GM18508 (cell line): ENCODE measurements at regions not wholly inside any gene's neighbourhood (a gene's known extent, or its start where the extent isn't known, plus 50 kb on each side); places are given as distances from the start of the nearest gene placed in this dataset.

ENCODE experiments used
- ATAC-seq: cut with Tn5 transposase; IDR thresholded peaks from one replicate; pipeline ENCODE4 v1.9.1; 2021; ENCODE audit warnings: moderate number of reproducible peaks; ENCODE audit not compliant: insufficient read depth, unreplicated experiment

- no peak for ATAC-seq
Observed at GRCh38 chr5:74094096-74094781, 468.2 kb downstream of the ARHGEF28 start.

- ATAC-seq = no peak
Observed at GRCh38 chr5:74093561-74093960, 467.6 kb downstream of the ARHGEF28 start.

- no peak for ATAC-seq
Observed at GRCh38 chr5:74092766-74093165, 466.8 kb downstream of the ARHGEF28 start.

- no peak for ATAC-seq
Observed at GRCh38 chr5:74085782-74086181, 459.8 kb downstream of the ARHGEF28 start.

- ATAC-seq = no peak
Observed at GRCh38 chr5:74085186-74085585, 459.2 kb downstream of the ARHGEF28 start.

GRCh38 chr5:74083096-74083791, 457.2 kb downstream of the ARHGEF28 start:
- no peak for ATAC-seq

GRCh38 chr5:74082512-74083055, 456.6 kb downstream of the ARHGEF28 start:
- ATAC-seq = no peak

GRCh38 chr5:74081126-74081525, 455.1 kb downstream of the ARHGEF28 start:
- no peak for ATAC-seq

GRCh38 chr5:74079971-74080556, 454.1 kb downstream of the ARHGEF28 start:
- no peak for ATAC-seq

GRCh38 chr5:74075501-74076484, 449.8 kb downstream of the ARHGEF28 start:
- no peak for ATAC-seq

GRCh38 chr5:74074111-74074510, 448.1 kb downstream of the ARHGEF28 start:
- ATAC-seq = no peak

GRCh38 chr5:74073257-74073656, 447.3 kb downstream of the ARHGEF28 start:
- ATAC-seq = no peak

GRCh38 chr5:74072646-74073045, 446.6 kb downstream of the ARHGEF28 start:
- ATAC-seq = no peak

GRCh38 chr5:74070766-74071165, 444.8 kb downstream of the ARHGEF28 start:
- ATAC-seq = no peak

GRCh38 chr5:74069741-74070140, 443.7 kb downstream of the ARHGEF28 start:
- ATAC-seq = no peak

GRCh38 chr5:74067748-74068541, 441.9 kb downstream of the ARHGEF28 start:
- ATAC-seq = no peak

- ATAC-seq = no peak
Observed at GRCh38 chr5:74064911-74065310, 438.9 kb downstream of the ARHGEF28 start.

- no peak for ATAC-seq
Observed at GRCh38 chr5:74064225-74064624, 438.2 kb downstream of the ARHGEF28 start.

GRCh38 chr5:74063821-74064220, 437.8 kb downstream of the ARHGEF28 start:
- no peak for ATAC-seq
